NCI-H187 (cell line): ENCODE measurements at regions not wholly inside any gene's neighbourhood (a gene's known extent, or its start where the extent isn't known, plus 50 kb on each side); places are given as distances from the start of the nearest gene placed in this dataset.
"Not testable (repeated sequence)": the region's sequence is repeated elsewhere in the genome, so short reads cannot be mapped to it uniquely, and the experiment has no call there.

ENCODE experiments used
- DNase-seq, 2 experiments: peaks; one replicate each; lab custom pipeline; 2025; lab: John Stamatoyannopoulos, UW

GRCh38 chr15:99485153-99485961, 80.4 kb upstream of the MEF2A start:
- no peak for DNase-seq

DNA sequence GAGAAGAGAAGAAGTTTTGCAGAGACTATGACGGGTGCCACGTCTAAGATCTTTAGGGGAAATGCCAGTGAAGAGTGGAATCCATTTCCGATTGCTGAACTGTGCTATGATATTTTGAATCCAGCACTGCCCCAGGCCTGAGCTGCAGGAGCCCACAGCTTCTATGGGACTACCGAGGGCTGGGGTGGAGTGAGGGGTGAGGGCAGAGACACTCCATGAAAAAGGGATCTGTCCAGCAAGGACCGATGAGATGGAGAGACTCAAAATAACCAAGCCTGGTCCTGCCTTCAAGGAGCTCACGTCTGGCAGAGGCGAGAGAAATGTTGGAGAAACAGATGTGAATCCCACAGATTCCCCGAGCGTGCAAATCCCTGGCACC, 79.8 kb upstream of the MEF2A start:
- DNase-seq, result no peak

DNA sequence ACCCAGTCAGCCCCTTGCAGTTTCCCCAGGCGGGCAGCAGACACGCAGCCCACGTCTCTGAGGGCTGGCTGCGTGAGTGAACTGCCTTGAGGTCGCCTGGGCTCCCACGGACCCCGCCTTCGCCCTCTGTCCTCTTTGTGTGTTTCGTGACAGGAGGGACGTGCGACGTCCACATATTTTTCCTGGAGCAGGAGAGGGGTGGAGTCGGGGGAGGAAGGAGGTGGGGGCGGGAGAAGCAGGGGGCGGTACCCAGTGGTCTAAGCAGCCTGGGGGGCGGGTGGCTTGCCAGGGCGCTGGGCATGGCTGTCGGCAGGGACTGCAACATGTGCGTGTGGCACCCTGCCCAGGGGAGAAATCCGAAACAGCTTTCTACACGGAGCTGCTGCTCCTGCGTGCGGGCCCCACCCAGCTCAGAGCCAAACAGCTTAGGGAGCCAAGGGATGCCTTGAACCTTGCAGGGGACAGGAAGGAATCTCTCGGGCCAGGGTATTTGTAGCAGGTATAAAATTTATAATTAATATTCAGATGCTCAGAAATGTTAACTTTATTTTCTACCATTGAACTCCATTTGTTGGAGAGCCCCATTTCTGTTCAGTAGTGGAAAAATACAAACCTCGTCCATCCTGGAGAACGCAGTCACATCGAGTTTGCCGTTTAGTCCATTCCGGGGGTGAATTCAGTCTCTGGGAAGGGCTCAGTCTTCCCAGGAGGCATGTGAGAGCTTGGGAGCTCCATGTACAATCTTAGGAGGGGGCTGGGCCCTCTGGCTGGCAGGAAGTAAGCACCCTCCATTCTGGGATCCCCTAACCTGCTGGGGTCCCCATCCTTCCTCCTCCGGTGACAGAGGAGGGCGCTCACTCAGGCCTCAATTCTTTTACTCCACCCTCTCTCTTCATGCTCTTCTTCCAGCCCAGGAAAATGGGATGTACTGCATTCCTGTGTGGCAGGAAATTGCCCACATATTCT, 79.1 kb upstream of the MEF2A start:
- peak in 1 of 2 experiments; percentile 38 for DNase-seq

GRCh38 chr15:99487337-99487730, 78.5 kb upstream of the MEF2A start:
- no peak for DNase-seq

GRCh38 chr15:99492275-99492674, 73.5 kb upstream of the MEF2A start:
- DNase-seq, result no peak

DNA sequence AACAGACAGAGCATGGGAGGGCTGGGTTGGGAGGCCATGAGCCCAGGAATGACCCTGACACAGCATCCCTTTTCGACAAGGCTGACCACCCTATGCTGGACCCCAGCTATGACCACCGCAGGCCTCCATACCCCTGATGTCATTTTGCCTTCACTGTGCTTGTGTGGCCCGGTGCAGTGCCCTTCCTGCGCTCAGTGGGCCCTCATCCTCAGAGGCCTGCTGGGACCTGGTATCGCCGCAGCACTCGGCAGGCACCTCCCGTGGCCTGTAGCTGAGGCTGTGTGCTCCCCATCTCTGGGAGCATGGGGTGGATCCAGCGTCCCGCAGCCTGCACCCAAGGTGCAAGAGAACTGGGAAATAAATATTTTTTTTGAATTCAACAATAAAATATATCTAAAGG, 73.1 kb upstream of the MEF2A start:
- no peak for DNase-seq

GRCh38 chr15:99493461-99493860, 72.3 kb upstream of the MEF2A start:
- DNase-seq, result no peak

DNA sequence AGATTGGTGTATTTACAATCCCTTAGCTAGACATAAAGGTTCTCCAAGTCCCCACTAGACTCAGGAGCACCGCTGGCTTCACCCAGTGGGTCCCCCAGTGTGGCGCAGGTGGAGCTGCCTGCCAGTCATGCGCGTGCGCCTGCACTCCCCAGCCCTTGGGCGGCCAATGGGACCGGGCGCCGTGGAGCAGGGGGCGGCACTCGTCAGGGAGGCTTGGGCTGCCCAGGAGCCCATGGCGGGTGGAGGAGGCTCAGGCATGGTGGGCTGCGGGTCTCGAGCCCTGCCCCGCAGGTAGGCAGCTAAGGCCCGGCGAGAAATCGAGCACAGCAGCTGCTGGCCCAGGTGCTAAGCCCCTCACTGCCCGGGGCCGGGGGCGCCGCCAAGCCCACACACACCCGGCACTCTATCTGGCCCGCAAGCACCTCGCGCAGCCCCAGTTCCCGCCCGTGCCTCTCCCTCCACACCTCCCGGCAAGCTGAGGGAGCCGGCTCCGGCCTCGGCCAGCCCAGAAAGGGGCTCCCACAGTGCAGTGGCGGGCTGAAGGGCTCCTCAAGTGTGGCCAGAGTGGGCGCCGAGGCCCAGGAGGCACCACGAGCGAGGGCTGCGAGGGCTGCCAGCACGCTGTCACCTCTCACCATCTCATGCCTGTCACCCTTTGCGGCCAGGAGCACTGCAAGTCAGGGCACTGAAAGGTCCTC, 71.1 kb upstream of the MEF2A start:
- not testable (repeated sequence) for DNase-seq

GRCh38 chr15:99495430-99496301, 70.1 kb upstream of the MEF2A start:
- DNase-seq, result no peak

DNA sequence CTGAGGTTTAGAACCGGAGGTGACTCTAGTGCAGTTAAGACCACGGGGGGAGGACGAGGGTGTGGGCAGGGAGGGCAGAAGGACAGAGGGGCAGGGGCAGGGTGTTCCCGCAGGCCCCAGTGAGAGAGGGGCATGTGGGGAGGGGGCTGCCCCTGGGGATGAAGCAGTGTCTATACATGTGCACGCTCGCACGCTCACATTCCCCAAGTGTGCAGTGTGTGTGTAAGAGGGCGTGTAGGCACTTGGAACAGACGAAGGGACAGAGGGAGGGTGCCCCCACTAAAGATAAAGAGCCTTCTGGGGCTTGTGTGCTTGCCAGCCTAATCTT, 69.5 kb upstream of the MEF2A start:
- no peak for DNase-seq

DNA sequence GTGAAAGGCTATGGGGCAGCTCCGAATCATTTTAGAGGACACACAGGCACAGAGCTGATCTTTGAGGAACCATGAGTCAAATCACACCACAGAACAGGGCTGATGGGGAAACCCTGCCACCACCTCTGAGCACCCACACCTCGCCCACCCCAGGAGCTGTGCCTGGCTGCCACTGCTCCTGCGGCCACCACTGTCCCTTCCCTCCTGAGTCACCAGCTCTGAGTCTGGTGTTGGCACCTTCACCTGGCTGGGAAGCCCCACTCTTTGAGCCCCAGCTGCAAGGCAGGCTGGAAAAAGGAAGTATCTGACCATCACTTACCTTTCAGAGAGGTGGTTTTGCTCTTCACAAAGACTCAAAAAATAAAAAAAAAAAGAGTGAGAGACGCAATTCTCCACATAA, 63.6 kb upstream of the MEF2A start:
- DNase-seq, result no peak

GRCh38 chr15:99502661-99503060, 63.1 kb upstream of the MEF2A start:
- no peak for DNase-seq

DNA sequence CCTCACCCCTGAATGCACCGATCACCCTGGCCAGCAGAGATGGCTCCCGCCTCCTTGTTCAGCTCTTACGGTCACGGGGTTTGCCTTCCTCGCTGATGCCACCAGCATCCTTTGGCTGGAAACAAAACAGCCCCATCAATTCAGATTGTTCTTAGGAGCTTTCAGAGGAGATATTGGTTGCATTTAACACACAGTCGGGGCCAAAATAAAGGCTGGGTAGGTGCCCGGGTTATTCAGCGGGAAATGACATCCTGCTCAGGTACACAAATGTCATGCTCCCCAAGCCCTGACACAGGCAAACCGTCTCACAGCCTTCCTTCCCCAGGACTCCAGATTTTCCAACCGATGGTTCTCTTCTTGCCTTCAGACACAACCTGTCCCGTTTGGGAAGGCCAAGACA, 62.4 kb upstream of the MEF2A start:
- no peak for DNase-seq

- DNase-seq, result no peak
Measured at GRCh38 chr15:99504071-99504822, 61.5 kb upstream of the MEF2A start.

- no peak for DNase-seq
Measured at GRCh38 chr15:99504823-99505551, 60.8 kb upstream of the MEF2A start.

DNA sequence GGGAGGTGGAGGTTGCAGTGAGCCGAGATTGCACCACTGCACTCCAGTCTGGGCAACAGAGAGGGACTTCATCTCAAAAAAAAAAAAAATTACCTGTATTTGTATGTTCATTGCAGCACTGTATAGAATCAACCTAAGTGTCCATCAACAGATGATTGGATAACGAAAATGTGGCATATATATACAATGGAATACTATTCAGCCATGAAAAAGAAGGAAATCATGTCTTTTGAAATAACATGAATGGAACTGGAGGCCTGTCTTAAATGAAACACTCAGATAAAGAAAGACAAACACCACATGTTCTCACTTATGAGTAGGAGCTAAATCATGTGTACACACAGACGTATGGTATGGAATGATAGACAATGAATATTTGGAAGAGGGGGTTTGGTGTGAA, 59.4 kb upstream of the MEF2A start:
- DNase-seq, result no peak

DNA sequence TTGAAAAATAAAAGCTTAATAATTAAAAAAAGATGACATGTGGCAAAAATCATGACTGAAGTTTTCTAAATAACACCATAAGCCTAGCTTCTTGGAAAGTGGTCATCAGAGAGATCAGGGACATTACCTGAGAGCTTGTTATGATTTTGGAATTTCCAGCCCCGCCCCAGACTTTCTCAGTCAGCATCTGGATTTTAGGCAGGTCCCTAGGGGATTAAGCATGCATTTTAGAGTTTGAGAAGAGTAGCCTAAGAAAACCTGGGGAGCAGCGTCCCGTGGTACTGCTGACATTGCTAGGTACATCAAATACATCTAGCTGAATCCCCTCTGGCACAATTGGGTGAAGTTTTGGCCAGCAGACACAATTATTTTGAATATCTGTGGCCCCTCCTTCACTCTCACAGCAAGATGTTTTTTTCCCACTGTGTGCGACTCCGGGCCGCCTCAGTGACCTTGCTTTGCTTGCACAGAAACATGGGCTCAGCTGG, 58.7 kb upstream of the MEF2A start:
- no peak for DNase-seq

- no peak for DNase-seq
Measured at GRCh38 chr15:99507504-99508310, 58.1 kb upstream of the MEF2A start.

GRCh38 chr15:99508311-99508645, 57.5 kb upstream of the MEF2A start:
- no peak for DNase-seq
